Activated naive CD8-positive, alpha-beta T cell treated with anti-CD3 and anti-CD28 coated beads, Interleukin-2, amount 50 U/mL, for 24 hours (primary cell): ENCODE measurements at regions not wholly inside any gene's neighbourhood (a gene's known extent, or its start where the extent isn't known, plus 50 kb on each side); places are given as distances from the start of the nearest gene placed in this dataset.

Source experiments
- ATAC-seq: fragments of 150-1000 bp; cut with Tn5 transposase; one replicate; pipeline ENCODE4 v1.10.0; 2021
- DNase-seq: peaks from one replicate; pipeline ENCODE4 v3.0.0; 2021
- H3K27ac Mint-ChIP-seq: one replicate; pipeline ENCODE4 v1.8.0; 2021; ENCODE audit warnings: mild to moderate bottlenecking, mixed read lengths
- H3K27me3 Mint-ChIP-seq: one replicate; pipeline ENCODE4 v1.8.0; 2021; ENCODE audit warnings: mixed read lengths
- H3K36me3 Mint-ChIP-seq: one replicate; pipeline ENCODE4 v1.8.0; 2021; ENCODE audit warnings: low read depth, mixed read lengths
- H3K4me1 Mint-ChIP-seq: one replicate; pipeline ENCODE4 v1.8.0; 2021; ENCODE audit warnings: mixed read lengths
- H3K4me3 Mint-ChIP-seq: one replicate; pipeline ENCODE4 v1.8.0; 2021; ENCODE audit warnings: mild to moderate bottlenecking, moderate library complexity, mixed read lengths
- H3K9me3 Mint-ChIP-seq: one replicate; pipeline ENCODE4 v1.8.0; 2021; ENCODE audit warnings: mixed read lengths

DNA sequence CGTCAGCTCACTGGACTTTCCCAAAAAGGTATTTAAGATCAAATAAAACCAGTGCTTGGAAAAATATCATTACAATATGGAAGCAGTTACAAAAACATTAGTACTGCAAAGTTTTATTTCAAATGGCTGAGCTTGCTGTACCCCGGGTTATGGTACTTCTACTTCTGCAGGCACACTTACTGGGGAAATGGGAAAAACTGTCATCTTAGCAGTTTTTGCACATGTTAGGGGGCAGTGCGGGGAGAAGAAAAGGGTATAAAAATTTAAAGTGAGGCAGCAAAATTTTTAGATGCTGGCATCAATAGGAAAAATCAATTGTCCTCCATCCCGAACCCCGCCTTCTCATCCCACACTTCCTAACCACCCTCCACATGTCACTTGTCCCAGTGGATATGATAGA is 133.4 kb downstream of the ATG4C start:
- Mint-ChIP-seq H3K27me3 (peaks cover 3% of the 10 kb centered on the region), H3K9me3 (no peaks in the 10 kb centered on the region), H3K27ac (no peak overlapping the region), H3K36me3 (no peaks in the 10 kb centered on the region), H3K4me3 (no peak overlapping the region), H3K4me1 (no peaks in the 10 kb centered on the region)
- DNase-seq (no peak), ATAC-seq (no peak)

DNA sequence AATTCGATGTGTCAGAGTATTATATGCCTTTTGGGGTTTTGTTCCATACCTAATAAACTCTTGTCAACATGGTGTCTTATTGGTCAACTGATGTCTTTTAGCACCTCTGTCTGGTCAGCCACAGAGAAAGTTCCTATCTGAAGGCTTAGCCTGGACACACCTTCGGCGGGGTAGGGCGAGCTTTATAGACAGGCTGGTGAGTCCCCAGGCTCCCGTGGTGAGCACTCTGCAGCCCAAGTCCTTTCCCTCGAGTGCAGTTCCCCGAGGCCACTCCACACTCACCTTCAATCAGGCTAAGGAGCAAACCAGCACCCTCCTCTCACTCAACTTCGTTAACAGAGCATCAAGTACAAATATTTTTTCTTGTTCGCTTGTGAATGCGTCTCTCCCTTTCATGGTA is 133.9 kb downstream of the ATG4C start:
- no peak for DNase-seq
- no peaks in the 10 kb centered on the region for H3K4me1 Mint-ChIP-seq
- no peaks in the 10 kb centered on the region for H3K9me3 Mint-ChIP-seq
- no peak overlapping the region for H3K4me3 Mint-ChIP-seq
- H3K27ac Mint-ChIP-seq, result no peak overlapping the region
- peaks cover 5% of the 10 kb centered on the region for H3K27me3 Mint-ChIP-seq
- H3K36me3 Mint-ChIP-seq, result no peaks in the 10 kb centered on the region
- no peak for ATAC-seq

DNA sequence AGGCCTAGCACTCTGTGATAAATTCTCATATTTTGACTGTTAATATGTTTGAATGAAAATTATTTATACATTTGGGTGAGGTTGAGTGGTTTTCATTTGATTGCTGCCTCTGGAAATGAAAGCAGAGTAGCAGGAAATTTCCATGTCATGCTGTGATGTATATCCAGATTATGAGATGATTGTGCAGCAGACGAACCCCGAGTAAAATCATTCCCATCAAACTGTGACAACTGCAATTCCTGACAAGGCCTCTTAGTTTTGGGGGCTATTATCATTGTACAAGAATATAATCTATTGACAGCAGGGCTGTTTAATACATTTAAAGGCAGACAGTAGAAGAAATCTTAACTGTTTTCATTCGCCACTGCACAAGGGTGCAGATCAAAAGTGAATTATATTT is 134.8 kb downstream of the ATG4C start:
- DNase-seq, result no peak
- Mint-ChIP-seq H3K27me3 (peaks cover 7% of the 10 kb centered on the region), H3K27ac (no peak overlapping the region), H3K4me3 (no peak overlapping the region), H3K36me3 (no peaks in the 10 kb centered on the region), H3K9me3 (no peaks in the 10 kb centered on the region), H3K4me1 (no peaks in the 10 kb centered on the region)
- ATAC-seq, result no peak

DNA sequence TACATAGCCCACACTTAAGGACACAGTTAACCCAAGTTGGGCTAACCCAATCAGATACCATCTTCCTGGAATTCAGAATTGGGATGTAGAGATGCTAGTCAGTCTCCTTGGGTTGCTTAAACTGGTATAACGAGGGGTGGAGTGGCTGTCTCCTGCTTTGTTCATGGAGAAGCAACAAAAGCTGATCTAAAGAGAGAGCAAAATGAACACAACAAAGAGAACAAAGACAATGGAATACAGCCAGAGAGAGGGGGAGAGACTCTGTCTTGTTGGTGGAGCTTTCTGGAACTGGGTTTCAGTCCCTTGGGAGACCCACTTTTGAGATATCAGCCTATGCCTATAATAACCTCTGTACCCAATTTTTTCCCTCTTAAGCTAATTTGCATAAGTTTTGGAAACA is 138.1 kb downstream of the ATG4C start:
- Mint-ChIP-seq H3K4me1 (no peaks in the 10 kb centered on the region), H3K36me3 (no peaks in the 10 kb centered on the region), H3K4me3 (no peak overlapping the region), H3K9me3 (no peaks in the 10 kb centered on the region), H3K27ac (no peak overlapping the region), H3K27me3 (peaks cover 6% of the 10 kb centered on the region)
- no peak for DNase-seq
- ATAC-seq, result no peak

DNA sequence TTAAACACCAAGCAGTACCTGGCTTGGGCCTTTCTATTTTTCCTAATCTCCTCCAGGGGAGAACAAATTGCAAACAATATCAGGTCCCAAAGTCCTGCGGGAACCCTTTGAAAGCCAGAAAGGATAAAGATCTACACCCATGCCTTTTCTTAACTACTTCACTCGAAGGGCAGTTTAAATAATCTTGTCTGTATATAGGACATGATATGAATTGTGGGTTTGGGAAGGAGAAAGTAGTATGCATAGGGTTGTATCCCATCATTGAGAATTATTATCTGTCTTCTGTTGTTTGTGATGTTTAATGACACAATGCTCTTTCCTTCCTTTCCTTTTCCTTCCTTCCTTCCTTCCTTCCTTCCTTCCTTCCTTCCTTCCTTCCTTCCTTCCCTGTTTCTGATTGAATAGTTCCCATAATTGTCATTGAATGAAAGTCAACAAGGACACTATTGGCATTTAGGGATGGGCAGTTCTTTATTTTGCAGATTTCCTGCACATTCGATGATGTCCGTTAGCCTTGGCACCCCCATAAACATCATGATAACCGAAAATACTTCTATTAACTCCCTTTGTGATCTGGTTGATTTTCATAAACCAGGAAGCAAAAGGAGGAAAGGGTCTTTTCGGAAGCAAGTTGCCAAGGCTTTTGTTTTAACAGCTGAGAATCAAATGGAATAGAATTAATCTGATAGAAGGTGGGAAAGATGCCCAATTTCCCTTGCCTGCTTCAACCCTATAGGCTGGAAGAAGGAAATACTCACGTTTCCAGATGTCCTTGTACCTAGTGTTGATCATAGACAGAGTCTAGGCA is 141.3 kb downstream of the ATG4C start:
- Mint-ChIP-seq H3K36me3 (no peaks in the 10 kb centered on the region), H3K9me3 (no peaks in the 10 kb centered on the region), H3K27ac (no peak overlapping the region), H3K4me1 (no peaks in the 10 kb centered on the region), H3K4me3 (no peak overlapping the region), H3K27me3 (peaks cover 6% of the 10 kb centered on the region)
- no peak for DNase-seq
- ATAC-seq, result no peak

DNA sequence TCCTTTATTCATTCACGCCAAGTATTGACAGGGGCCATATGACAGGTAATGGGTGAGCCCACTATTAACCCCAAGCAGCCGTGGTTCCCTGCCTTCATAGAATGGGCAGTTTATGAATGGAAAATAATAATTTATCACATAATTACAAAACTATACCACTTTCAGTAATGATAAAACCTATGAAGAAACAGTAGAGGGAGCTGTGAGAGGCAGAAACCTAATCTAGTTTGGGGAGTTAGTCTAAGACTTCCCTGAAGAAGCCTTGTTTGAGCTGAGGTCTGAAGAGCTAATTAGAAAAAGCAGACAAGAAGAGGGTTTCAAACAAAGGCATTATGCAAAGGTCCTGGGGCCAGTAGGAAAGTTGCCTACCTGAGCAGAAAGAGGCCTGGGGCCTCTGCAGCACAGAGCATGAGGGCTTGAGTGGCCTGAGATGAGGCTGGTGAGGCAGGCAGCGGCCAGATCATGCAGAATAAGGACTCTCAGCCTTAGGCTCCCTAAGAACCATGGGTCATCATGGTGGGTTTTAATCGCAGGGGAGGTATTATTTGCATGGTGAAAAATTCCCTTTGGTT is 142.8 kb downstream of the ATG4C start:
- Mint-ChIP-seq H3K9me3 (no peaks in the 10 kb centered on the region), H3K27ac (no peak overlapping the region), H3K36me3 (no peaks in the 10 kb centered on the region), H3K27me3 (peaks cover 6% of the 10 kb centered on the region), H3K4me1 (no peaks in the 10 kb centered on the region), H3K4me3 (no peak overlapping the region)
- ATAC-seq (no peak), DNase-seq (no peak)

DNA sequence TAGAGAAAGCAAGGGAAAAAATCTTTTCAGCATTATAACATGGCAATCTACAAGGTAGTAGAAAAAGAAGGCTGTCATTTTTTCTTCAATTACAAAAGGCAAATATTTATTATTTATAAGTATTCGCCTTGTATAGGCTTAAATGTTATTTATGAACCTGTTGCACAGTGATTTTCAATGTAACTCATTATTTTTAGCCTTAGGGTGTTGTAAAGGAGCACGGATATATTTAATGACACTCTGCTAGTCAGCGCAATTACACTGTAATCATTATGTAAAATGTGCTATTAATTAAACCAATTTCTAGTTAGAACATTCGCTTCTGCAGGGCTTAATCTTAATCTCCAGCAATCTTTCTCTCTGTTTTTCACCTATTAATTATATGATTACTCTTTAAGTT is 145.0 kb downstream of the ATG4C start:
- DNase-seq (no peak), ATAC-seq (no peak)
- H3K9me3 Mint-ChIP-seq, result no peaks in the 10 kb centered on the region
- H3K27me3 Mint-ChIP-seq, result peaks cover 2% of the 10 kb centered on the region
- no peaks in the 10 kb centered on the region for H3K36me3 Mint-ChIP-seq
- no peak overlapping the region for H3K4me3 Mint-ChIP-seq
- no peak overlapping the region for H3K27ac Mint-ChIP-seq
- no peaks in the 10 kb centered on the region for H3K4me1 Mint-ChIP-seq

DNA sequence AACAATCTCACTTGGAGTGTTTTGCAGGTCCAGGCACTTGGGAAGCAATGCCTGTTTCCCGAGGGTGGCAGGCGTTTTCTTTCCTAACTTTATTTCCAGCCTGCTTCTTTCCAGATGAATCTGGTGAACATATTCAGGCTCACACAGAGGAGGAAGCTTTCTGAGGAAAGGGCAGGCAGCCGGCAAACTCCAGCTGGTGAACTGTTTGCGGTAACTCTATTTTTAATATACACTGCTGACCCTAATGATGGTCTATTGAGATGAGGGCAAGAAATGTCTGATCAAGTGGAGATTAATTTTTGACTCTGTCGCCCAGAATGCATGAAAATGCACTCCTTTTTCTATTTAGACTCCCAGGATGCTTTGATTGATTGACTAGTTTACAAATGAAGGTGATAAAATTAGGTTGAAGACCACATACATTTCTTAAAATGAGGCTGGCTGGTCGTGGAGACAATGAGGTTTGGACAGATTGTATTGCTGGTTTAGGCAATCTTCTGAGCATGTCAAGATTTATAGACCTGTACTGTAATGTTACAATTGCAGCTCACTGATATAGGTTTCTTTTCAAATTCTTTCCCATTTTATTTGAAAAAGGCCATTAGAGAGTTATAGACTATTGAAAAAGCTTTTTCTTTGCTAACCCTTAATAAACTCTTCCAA is 153.8 kb downstream of the ATG4C start:
- H3K36me3 Mint-ChIP-seq, result no peaks in the 10 kb centered on the region
- H3K4me3 Mint-ChIP-seq, result no peak overlapping the region
- DNase-seq (no peak), ATAC-seq (no peak)
- no peaks in the 10 kb centered on the region for H3K9me3 Mint-ChIP-seq
- H3K27ac Mint-ChIP-seq, result no peak overlapping the region
- no peaks in the 10 kb centered on the region for H3K4me1 Mint-ChIP-seq
- peaks cover 5% of the 10 kb centered on the region for H3K27me3 Mint-ChIP-seq

DNA sequence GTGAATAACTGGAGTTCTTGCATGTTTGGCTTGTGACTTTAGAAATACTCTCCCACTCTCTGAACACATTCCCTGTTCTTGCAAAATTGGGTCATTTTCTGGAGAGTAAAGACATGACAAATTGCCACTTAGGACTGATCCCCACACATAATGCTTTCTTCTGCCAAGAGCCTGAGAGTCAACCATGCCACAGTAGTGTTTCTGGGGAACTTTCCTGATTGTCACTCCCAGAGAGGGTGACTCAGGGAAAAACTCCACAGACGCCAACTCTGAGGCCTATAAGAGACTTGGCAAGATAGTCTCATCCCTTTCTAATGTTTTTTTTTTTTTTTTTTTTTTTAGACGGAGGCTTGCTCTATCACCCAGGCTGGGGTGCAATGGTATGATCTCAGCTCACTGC is 157.8 kb downstream of the ATG4C start:
- Mint-ChIP-seq H3K36me3 (no peaks in the 10 kb centered on the region), H3K4me1 (no peaks in the 10 kb centered on the region), H3K27ac (no peak overlapping the region), H3K27me3 (peaks cover 8% of the 10 kb centered on the region), H3K4me3 (no peak overlapping the region), H3K9me3 (no peaks in the 10 kb centered on the region)
- no peak for ATAC-seq
- no peak for DNase-seq

DNA sequence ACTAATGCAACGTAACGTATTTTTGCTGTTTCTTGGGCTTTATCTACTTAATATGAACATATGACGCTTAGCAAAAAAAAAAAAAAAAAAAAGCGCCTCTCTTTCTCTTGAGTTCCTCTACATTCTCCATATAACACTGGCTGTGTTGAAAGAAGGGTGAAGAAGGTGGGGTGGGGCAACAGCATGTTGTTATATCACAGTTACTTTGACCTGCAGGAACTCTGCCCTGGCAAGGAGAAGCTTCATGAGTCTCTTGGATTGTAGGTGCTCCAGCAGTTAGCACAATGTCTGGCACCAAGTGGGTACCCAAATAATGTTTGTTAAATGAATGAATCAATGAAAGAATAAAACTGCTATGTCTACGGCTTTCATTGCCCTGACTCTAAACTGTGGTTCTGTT is 162.6 kb downstream of the ATG4C start:
- no peak for ATAC-seq
- H3K4me1 Mint-ChIP-seq, result no peaks in the 10 kb centered on the region
- peaks cover 11% of the 10 kb centered on the region for H3K27me3 Mint-ChIP-seq
- no peaks in the 10 kb centered on the region for H3K36me3 Mint-ChIP-seq
- no peak overlapping the region for H3K27ac Mint-ChIP-seq
- no peaks in the 10 kb centered on the region for H3K9me3 Mint-ChIP-seq
- H3K4me3 Mint-ChIP-seq, result no peak overlapping the region
- DNase-seq, result no peak

DNA sequence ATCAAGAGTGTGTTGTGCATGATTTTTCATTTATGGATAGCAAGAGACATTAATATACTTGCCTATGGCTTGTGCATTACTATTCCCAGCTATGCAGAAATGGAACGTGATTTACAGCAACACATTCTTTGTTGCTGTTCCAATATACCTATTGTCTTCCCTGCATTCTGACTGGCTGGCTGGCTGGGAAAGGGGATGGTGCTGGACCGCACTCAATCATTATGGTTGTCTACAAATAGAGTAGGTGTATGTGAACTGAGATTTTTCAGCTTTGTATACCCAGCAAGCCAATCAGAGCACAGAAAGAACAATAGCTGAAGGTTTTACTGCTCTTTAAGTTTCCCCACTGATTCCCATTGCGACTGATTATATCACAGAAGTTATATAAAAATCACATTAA is 167.5 kb downstream of the ATG4C start:
- DNase-seq (no peak), ATAC-seq (no peak)
- H3K4me3 Mint-ChIP-seq, result no peak overlapping the region
- H3K27me3 Mint-ChIP-seq, result peaks cover 16% of the 10 kb centered on the region
- no peaks in the 10 kb centered on the region for H3K4me1 Mint-ChIP-seq
- H3K27ac Mint-ChIP-seq, result no peak overlapping the region
- H3K36me3 Mint-ChIP-seq, result no peaks in the 10 kb centered on the region
- no peaks in the 10 kb centered on the region for H3K9me3 Mint-ChIP-seq

DNA sequence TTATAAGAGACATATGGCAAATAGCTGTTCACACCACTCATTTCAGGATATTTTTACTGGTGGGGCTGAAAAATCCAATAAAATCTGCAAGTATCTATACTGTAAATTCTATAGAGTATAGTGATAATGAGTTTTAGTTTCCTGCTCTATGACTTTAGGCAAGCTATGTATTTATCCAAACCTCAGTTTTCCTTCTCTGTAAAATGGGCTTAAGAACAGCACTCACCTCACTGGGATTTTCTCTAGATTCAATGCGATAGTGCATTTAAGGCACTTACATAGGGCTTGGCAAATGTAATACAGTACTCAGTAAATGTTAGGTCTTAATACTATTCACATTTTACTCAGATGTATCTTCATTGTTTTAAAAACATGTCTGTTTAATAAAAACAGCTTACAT is 168.7 kb downstream of the ATG4C start:
- H3K9me3 Mint-ChIP-seq, result no peaks in the 10 kb centered on the region

DNA sequence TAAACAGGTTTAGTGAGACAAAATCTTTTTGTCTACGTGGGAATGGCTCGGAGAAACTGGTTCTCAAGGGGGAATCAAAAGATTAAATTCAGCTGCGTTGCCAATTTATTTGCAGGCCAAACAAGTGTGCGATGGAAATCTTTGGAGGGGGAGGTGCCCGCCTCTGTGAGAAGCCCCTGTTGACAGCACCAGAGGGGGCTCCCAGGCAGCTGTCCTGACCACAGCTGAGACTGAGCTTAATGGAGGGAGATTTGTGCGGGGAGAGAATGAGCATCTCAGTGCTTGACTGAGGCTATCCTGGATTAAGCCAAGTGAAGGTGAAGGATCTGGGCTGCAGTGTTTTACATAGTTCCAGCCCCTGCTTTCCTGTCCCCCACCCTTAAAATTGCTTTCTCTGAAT is 169.7 kb downstream of the ATG4C start:
- no peaks in the 10 kb centered on the region for H3K4me1 Mint-ChIP-seq
- H3K36me3 Mint-ChIP-seq, result no peaks in the 10 kb centered on the region
- DNase-seq (no peak), ATAC-seq (no peak)
- H3K27ac Mint-ChIP-seq, result no peak overlapping the region
- no peaks in the 10 kb centered on the region for H3K9me3 Mint-ChIP-seq
- H3K27me3 Mint-ChIP-seq, result peaks cover 18% of the 10 kb centered on the region
- H3K4me3 Mint-ChIP-seq, result no peak overlapping the region

More for the DNA sequence above, 168.7 kb downstream of the ATG4C start:
- ATAC-seq (no peak), DNase-seq (no peak)
- Mint-ChIP-seq H3K4me1 (no peaks in the 10 kb centered on the region), H3K4me3 (no peak overlapping the region), H3K36me3 (no peaks in the 10 kb centered on the region), H3K27me3 (peaks cover 18% of the 10 kb centered on the region), H3K27ac (no peak overlapping the region)

DNA sequence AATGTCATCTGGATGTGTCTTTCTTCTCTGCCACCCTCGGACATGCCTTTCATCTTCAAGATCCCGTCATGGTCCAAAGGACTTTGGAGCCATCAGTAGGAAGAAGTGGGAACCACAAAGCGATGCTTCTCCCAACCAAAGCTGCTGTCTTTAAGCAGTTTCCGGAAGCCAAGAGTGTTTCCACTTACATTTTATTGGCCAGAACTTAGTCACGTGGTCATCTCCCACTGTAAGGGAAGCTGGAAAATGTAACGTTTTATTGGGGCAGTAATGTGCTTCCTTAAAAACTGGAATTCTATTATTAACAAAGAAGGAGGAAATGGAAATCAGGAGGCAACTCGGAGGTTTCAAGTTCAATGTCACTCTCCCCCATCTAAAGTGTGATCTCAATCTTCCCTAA is 170.8 kb downstream of the ATG4C start:
- Mint-ChIP-seq H3K27me3 (peaks cover 20% of the 10 kb centered on the region), H3K4me3 (no peak overlapping the region), H3K9me3 (no peaks in the 10 kb centered on the region), H3K27ac (no peak overlapping the region), H3K4me1 (no peaks in the 10 kb centered on the region), H3K36me3 (no peaks in the 10 kb centered on the region)
- DNase-seq, result no peak
- no peak for ATAC-seq

DNA sequence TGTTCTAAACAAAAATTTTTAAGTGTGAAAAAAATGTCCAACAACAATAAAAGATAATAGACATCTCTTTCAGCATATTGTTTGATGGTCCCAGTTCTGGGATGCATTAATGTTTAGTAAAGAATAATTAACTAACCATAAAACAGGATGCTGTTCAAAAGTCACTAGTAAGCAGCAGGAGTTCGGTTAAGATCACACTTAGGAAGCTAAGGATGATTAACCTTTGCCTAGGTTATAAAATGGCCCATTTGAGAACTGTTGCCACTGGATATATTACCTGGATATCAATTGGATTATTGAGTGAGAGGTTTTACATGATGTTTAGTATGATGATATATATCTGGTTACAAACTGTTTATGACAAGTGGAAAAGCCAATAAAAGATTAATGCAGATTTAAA is 171.7 kb downstream of the ATG4C start:
- H3K36me3 Mint-ChIP-seq, result no peaks in the 10 kb centered on the region

More for the DNA sequence above, 171.7 kb downstream of the ATG4C start:
- Mint-ChIP-seq H3K27ac (no peak overlapping the region), H3K4me3 (no peak overlapping the region), H3K4me1 (no peaks in the 10 kb centered on the region), H3K27me3 (peaks cover 18% of the 10 kb centered on the region), H3K9me3 (no peaks in the 10 kb centered on the region)
- DNase-seq (no peak), ATAC-seq (no peak)
